ENCODE measurements at regions not wholly inside any gene's neighbourhood (a gene's known extent, or its start where the extent isn't known, plus 50 kb on each side); places are given as distances from the start of the nearest gene placed in this dataset.

GRCh38 chr3:76582098-76582497 lies 457.8 kb upstream of the ROBO2 start:
- H3K4me2 ChIP-seq (ENCODE audit: insufficient read depth, low read length), result no peak overlapping the region
- DNase-seq, result no peak
- no peak for ATAC-seq (ENCODE audit: insufficient read depth, low read depth)
- H2AFZ ChIP-seq (ENCODE audit: low read depth, low read length), result no peak overlapping the region
- H3K27ac ChIP-seq (ENCODE audit: low read length), result no peak overlapping the region
- H3K9me3 ChIP-seq (ENCODE audit: insufficient read depth, low read length, severe bottlenecking), result no peaks in the 10 kb centered on the region
- H3K4me3 ChIP-seq (ENCODE audit: low read depth in 1 of 2, low read length in 2 of 2), result no peak overlapping the region
- TF ChIP-seq, protein P1, sequence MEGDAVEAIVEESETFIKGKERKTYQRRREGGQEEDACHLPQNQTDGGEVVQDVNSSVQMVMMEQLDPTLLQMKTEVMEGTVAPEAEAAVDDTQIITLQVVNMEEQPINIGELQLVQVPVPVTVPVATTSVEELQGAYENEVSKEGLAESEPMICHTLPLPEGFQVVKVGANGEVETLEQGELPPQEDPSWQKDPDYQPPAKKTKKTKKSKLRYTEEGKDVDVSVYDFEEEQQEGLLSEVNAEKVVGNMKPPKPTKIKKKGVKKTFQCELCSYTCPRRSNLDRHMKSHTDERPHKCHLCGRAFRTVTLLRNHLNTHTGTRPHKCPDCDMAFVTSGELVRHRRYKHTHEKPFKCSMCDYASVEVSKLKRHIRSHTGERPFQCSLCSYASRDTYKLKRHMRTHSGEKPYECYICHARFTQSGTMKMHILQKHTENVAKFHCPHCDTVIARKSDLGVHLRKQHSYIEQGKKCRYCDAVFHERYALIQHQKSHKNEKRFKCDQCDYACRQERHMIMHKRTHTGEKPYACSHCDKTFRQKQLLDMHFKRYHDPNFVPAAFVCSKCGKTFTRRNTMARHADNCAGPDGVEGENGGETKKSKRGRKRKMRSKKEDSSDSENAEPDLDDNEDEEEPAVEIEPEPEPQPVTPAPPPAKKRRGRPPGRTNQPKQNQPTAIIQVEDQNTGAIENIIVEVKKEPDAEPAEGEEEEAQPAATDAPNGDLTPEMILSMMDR (IDR thresholded peaks at IDR 0.05; ENCODE audit: borderline replicate concordance, extremely low read depth, low read length, poor library complexity, severe bottlenecking), result no peak
- no peak for TF ChIP-seq EZH2 (IDR thresholded peaks at IDR 0.05; ENCODE audit: borderline replicate concordance, low read depth, low read length, severe bottlenecking)
- no peaks in the 10 kb centered on the region for H3K4me1 ChIP-seq (ENCODE audit: insufficient read depth, low read length)
- no peaks in the 10 kb centered on the region for H3K36me3 ChIP-seq (ENCODE audit: insufficient read depth, low read length)
- no peaks in the 10 kb centered on the region for H3K79me2 ChIP-seq (ENCODE audit: insufficient read depth, low read length)
- H4K20me1 ChIP-seq (ENCODE audit: insufficient read depth, low read length), result no peaks in the 10 kb centered on the region
- H3K9ac ChIP-seq (ENCODE audit: low read depth, low read length), result no peak overlapping the region
- no peaks in the 10 kb centered on the region for H3K27me3 ChIP-seq (ENCODE audit: insufficient read depth, low read length, poor library complexity)

- H3K4me2 ChIP-seq (ENCODE audit: insufficient read depth, low read length), result no peak overlapping the region
- H3K27me3 ChIP-seq (ENCODE audit: insufficient read depth, low read length, poor library complexity), result no peaks in the 10 kb centered on the region
- TF ChIP-seq EZH2 (IDR thresholded peaks at IDR 0.05; ENCODE audit: borderline replicate concordance, low read depth, low read length, severe bottlenecking), result no peak
- TF ChIP-seq, protein P1 (IDR thresholded peaks at IDR 0.05; ENCODE audit: borderline replicate concordance, extremely low read depth, low read length, poor library complexity, severe bottlenecking), result no peak
- no peaks in the 10 kb centered on the region for H3K9me3 ChIP-seq (ENCODE audit: insufficient read depth, low read length, severe bottlenecking)
- H3K9ac ChIP-seq (ENCODE audit: low read depth, low read length), result no peak overlapping the region
- no peaks in the 10 kb centered on the region for H3K4me1 ChIP-seq (ENCODE audit: insufficient read depth, low read length)
- H3K4me3 ChIP-seq (ENCODE audit: low read depth in 1 of 2, low read length in 2 of 2), result no peak overlapping the region
- no peak overlapping the region for H2AFZ ChIP-seq (ENCODE audit: low read depth, low read length)
- H3K36me3 ChIP-seq (ENCODE audit: insufficient read depth, low read length), result no peaks in the 10 kb centered on the region
- H3K27ac ChIP-seq (ENCODE audit: low read length), result no peak overlapping the region
- ATAC-seq (ENCODE audit: insufficient read depth, low read depth) (no peak), DNase-seq (no peak)
- H4K20me1 ChIP-seq (ENCODE audit: insufficient read depth, low read length), result no peaks in the 10 kb centered on the region
- no peaks in the 10 kb centered on the region for H3K79me2 ChIP-seq (ENCODE audit: insufficient read depth, low read length)
These were observed 457.1 kb upstream of the ROBO2 start for GRCh38 chr3:76582632-76583378.

GRCh38 chr3:76585794-76586392 lies 454.0 kb upstream of the ROBO2 start:
- DNase-seq (no peak), ATAC-seq (ENCODE audit: insufficient read depth, low read depth) (no peak)
- H3K9me3 ChIP-seq (ENCODE audit: insufficient read depth, low read length, severe bottlenecking), result no peaks in the 10 kb centered on the region
- no peak overlapping the region for H3K4me3 ChIP-seq (ENCODE audit: low read depth in 1 of 2, low read length in 2 of 2)
- no peak overlapping the region for H2AFZ ChIP-seq (ENCODE audit: low read depth, low read length)
- no peak overlapping the region for H3K9ac ChIP-seq (ENCODE audit: low read depth, low read length)
- H3K36me3 ChIP-seq (ENCODE audit: insufficient read depth, low read length), result no peaks in the 10 kb centered on the region
- no peak overlapping the region for H3K4me2 ChIP-seq (ENCODE audit: insufficient read depth, low read length)
- no peaks in the 10 kb centered on the region for H3K79me2 ChIP-seq (ENCODE audit: insufficient read depth, low read length)
- H3K27ac ChIP-seq (ENCODE audit: low read length), result no peak overlapping the region
- no peaks in the 10 kb centered on the region for H3K27me3 ChIP-seq (ENCODE audit: insufficient read depth, low read length, poor library complexity)
- no peaks in the 10 kb centered on the region for H4K20me1 ChIP-seq (ENCODE audit: insufficient read depth, low read length)
- TF ChIP-seq EZH2 (IDR thresholded peaks at IDR 0.05; ENCODE audit: borderline replicate concordance, low read depth, low read length, severe bottlenecking), result no peak
- TF ChIP-seq, protein P1 (IDR thresholded peaks at IDR 0.05; ENCODE audit: borderline replicate concordance, extremely low read depth, low read length, poor library complexity, severe bottlenecking), result peak; percentile 60
- no peaks in the 10 kb centered on the region for H3K4me1 ChIP-seq (ENCODE audit: insufficient read depth, low read length)

Data from DND-41 (cell line).